Activated T-cell treated with anti-CD3 and anti-CD28 coated beads, Interleukin-2, amount 50 U/mL, for 48 hours (primary cell): ENCODE measurements at regions not wholly inside any gene's neighbourhood (a gene's known extent, or its start where the extent isn't known, plus 50 kb on each side); places are given as distances from the start of the nearest gene placed in this dataset.

Experiments
- DNase-seq, 2 experiments: peaks; one replicate each; pipeline ENCODE4 v3.0.0-alpha.2; 2020

DNA sequence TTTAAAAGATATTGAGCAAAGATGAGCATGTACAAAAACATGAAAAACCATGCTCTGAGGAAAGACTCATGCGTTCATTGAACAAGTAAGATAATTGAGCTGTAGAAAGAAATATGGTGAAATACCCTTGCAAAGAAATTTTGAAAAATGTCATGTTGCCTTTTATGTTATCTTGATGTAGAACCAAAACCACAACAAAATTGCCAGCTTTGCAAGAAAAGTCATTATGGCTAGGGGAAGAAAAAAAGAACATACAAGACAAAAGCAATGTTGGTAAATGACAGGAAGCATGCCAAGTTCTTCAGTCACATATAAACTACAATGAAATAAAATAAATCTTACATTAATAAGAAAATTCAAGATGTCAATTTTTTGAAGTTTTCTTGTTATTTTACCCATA, 368.0 kb downstream of the IRX1 start:
- DNase-seq: no peak

DNA sequence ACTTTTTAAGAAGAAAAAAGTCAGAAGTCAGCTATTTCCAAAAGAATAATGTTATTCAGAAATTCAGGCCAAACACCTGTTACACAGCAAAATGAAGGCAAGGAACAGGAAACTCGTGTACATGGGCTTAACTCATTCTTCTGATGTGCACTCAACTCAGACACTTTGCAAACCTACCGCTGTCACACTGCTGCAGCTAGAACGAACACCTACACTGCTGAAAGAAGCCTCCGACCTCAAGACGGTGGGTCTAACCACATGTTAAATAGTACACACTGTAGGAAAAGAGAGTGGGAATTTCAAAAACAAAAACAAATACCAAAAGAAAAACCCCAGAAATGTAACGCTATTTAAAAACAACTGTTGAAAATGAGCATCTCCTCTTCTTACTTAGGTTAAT, 384.5 kb downstream of the IRX1 start:
- DNase-seq: no peak

DNA sequence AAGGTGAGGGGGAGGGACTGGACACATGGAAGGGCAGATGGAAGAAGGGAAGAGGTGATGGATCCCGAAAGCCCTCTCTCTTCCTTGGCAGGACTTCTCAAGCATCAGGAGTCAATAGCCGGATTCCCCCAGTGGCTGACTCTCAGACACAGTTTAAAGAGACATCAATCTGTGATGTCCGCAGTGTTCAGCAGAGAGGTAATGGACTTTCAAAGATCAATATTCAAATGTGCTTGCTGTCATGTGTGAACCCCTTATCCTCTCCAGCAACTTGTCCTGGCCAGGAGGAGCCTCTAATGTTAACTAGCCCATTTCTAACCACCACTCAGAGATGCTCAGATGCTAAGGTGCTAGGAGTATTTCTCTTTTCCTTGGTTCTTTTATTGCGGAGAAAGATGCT, 392.2 kb downstream of the IRX1 start:
- DNase-seq: no peak

DNA sequence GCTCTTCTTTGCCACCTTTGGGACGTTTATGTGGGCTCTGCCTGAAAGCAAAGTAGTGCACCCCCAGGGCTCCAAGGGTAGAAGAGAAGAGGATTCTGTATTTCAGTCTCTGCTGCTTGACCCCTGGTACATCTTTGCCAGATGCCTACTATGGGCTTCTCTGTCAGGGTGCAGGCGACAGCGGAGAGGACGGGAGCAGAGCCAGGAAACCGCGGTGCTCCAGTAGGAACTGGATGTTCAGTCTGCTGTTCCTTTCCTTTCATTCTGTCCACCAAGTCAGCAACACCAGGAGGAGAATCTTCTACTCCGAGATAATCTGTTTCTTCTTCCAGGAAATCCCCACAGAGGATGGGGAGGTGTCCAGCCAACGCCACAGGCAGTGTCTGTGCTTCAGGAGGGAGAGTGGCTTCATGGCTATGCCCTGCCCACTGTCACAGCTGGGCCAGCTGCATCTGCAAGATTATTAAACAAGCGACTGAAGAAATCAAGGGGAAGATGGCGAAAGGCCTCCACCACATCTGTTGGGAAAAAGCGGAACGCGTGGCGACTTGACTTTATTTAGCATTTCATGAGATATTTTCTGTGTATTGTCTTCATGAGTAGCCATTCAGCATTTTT, 398.3 kb downstream of the IRX1 start:
- no peak for DNase-seq

DNA sequence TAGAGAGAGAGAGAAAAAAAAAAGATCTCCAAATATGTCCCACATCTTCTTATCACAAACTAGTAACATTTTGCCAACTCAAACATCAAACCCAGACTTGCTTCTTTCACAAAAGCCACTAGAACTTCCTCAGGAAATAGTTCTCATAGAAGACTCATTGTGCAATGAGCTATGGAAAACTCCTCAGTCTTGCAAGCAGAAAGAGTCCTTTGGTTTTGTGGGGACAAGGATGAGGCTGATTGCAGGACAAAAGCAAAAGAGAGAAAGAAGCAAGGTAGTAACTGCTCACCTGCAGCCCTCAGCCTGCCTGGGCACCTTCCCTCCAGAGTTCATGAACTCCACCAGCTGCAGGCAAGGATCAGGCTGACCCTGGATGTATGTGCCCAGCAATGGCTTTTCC, 399.0 kb downstream of the IRX1 start:
- no peak for DNase-seq

DNA sequence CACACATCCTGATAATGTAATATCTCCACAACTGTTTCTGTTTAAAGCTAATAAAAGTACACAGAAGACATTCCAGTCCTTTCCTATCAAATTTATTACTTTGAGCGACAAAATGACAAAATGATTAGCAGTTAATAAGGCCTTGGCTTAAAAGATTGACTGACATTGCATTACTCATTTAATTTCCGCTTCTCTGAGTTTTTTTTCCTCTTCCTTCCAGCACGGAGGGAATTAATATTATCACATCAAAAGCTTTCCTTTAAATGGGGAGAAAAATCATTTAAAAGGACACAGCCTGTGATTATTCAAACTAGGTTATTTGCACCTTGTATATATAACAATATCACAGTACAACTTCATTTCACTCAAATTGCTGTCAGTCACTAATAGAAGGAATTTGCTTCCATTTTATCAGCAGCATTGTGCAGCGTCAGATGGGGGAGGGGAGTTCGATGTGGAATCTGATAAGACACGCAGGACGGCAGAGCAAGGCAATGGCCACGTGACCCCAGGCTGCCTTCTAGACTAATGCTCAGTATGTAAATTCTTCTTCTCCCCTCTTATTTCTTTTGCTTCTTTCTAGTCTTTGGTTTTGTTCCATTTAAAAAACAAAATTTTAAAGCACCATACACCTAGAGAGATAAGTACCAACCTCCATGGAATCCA, 400.5 kb downstream of the IRX1 start:
- no peak for DNase-seq

DNA sequence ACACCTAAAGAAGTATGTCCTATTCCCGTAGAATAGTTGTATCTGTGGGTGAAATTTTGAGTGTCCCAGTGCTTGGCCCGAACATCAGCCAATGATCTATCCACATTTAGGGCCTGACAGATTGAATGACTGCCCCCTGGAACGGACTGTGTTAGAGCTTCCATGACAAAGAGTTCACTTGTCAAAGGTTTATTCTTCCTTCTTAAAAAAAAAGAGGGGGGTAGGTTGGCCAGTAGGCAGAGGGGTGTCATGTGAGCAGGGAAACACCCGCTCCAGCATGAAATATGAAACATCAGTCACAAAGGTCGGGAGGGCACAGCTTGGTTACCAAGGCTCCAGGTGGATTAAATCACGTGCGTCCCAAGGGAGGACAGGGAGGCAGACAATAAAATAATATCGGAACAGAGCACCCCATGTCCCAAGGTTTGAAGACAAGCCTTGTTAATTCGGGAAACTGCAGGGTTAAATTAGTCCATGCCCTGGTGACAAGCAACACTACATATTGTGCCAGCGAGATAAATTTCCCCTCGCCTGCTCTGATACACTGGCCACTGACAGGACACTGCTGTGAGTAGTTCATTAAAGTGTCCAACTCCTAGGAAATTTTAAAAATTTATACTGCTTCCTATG, 401.2 kb downstream of the IRX1 start:
- no peak for DNase-seq

DNA sequence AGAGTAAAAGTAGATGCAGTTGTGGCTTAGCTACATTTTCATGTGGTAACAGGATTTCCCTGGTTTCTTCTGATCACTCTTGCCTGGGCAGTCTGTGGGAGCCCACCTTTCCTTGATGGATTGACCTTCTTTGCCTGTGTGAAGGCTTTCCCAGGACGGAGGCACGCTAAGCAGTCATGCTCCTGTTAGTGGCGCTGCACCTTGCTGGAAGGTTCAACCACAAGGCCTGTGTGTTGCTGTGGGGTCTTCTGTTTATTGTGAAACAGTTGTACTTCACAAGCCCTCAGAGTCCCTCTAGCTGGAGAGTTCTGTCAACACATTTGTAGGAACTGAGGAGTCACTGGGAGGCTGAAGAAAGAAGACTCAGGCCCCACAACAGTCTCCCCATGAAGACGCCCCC, 402.0 kb downstream of the IRX1 start:
- DNase-seq: no peak

DNA sequence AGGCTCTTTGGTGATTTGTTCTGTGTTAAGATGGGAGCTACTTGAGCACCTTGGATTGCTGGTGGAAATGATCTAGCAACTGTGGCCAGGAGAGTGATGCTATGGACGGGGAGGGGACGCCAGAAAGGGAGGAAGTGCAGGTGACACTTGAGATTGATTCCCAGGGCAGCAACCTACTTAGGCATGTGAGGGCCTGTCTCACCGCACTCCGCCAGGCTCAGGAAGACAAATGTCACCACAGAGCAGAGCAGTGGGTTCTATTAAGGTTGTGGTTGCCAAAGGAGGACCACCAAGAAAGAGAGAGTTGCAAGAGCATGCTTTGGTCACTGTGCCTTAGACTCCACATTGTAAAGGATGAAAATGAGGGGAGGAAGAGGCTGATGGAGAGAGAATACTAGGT, 404.3 kb downstream of the IRX1 start:
- DNase-seq: no peak

DNA sequence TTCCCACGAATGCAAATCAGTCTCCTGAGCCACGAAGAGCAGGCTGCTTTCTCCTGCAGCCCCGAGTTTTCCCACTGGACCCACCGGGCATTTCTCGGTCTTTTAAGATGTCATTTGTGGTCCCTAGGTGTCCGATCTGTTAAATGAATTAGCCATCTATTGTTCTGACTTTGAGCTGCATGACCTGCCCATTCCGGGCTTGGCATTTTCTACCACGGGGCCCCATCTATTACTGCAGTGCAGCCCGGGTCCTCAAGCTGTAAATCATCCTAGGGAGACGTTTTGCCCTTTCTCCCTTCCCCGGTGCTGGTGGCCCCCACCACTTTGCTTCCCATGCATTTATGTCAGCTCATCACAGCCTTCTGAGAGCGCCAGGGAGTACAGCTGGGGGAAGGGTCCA, 405.4 kb downstream of the IRX1 start:
- no peak for DNase-seq

DNA sequence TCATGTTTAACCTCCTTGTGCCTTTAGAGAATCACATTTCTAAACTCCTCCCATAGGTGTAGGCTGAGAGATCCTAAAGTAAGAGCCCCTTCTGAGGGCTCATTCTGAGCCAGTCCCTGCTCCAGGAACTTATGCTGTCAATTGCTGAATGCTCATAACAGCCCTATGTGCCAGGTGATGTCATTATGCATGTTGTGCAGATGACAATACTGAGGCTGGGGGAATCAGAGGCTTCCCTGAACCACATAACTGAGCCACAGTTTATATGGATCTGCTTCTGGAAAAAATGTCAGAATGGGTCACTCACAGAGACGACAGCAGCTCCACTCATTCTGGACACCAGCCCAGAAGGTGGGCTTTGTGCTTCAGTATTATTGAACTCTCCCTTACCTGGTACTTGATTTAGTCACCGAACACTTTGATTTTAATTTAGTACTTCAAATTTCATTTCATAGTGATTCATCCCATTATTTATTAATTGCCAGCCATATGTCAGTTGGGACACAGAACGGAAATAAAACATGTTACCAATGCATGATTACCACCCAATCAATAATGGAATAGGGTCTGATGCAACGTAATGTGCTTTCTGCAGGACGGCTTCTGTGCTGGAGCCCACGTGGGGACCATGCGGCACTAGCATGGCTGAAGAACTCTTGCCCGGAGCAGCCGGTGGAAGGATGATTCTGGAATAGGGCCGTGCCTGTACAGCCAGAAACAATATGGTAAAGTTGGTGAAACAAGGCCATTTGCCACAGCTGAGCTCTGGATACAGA, 406.3 kb downstream of the IRX1 start:
- DNase-seq: no peak

DNA sequence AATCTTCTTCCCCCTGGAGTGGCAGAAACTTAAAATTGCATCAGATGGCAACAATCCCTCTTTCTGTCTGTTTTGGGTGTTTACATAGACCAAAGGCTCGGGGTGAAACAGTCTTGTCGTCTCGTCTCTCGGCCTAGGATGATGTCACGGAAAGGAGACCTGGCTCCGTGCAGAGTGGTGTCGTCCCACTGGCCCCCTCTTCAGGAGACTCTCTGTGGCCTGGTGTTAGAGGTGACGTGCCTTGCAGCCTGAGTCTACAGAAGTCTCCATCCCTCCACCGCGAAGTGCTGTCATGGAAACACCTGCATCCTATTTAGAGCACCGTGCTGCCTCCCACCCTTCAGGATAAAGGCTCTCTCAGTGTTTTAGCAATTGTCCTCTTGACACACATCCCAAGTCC, 409.7 kb downstream of the IRX1 start:
- DNase-seq: no peak

DNA sequence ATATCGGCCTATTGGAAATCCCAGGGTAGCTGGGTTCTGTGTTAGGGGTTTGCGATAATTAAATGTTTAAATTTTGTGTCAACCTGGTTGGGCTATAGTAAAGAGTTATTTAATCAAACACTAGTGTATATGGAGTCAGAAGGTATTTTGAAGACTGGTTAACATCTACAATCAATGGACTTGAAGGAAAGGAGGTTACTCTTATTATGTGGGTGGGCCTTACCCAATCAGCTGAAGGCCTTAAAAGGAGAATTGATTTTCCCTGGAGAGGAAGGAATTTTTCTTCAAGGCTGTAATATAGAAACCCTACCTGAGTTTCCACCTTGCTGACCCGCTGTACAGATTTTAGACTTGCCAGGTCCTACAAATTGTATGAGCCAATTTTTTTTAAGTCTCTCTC, 411.4 kb downstream of the IRX1 start:
- no peak for DNase-seq

DNA sequence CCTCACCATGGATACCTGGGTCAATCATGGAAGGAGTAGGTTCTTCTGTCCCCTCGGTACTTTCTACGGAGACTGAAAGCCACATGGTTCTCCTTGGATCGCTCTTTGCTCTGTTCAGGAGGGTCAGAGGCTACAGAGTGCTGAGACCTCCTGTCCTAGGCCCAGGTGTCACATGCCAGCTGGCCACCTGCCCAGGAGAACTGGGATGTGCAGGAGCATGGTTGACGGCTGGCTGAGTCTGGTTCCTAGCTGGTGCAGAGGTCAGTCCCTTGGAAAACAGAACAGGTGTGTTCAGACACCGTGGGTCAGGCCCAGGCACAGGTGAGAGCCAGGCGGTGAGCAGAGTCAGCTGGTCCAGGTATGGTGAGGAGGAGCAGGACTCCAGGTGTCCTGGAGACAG, 416.3 kb downstream of the IRX1 start:
- no peak for DNase-seq

DNA sequence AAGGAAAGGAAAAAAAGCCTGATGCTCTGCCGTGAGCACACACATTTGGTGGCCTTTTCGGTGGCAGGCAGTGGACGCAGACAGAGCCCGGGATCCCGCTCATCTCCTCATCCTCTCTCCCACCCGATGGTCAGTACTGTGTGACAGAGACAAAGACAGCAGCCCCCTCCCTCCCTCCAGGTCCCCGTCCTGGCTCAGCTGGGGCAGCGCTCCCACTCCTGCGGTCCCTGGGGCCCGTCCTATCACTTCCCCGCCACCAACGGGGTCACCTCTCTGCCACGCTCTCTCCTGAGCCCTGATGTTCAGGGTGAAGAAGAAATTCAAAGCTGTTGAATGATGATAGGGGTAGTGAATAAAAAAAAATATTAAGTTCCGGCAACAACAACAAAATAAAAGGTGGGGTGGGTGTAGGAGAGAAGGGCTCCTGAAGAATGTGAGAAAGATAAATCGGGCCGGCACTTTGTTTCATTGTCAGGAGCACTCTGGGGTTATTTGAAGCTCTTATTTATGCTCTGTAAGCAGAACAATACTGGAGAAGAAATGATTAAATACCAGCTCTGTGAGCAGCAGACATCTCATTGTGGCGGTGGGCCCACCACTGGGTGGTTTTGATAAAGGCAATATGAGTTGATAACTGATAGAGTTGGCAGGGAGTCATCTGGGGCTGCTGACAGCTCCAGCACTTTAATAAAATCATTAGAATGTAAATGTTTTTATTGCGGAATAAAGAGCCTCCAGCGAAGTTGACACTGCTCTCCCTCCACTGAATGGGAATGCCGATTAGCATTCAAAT, 417.7 kb downstream of the IRX1 start:
- no peak for DNase-seq

DNA sequence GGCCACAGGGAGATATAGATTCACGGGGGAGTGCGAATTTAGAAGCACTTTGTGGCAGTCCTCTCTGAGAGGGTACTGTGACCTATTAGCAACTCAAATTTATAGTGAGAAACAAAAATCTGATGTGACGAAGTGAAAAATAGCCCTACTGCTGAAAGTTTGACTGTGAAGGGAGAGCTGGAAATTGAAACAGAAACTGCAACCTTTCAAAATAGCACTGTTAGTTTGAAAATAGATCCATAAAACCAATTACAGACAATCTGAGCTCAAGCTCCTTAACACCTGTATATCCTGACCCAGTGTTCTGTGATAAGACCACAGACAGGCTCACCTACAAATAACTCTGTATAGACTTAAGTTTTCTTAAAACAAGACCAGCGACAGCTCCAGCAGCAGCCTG, 420.1 kb downstream of the IRX1 start:
- no peak for DNase-seq

DNA sequence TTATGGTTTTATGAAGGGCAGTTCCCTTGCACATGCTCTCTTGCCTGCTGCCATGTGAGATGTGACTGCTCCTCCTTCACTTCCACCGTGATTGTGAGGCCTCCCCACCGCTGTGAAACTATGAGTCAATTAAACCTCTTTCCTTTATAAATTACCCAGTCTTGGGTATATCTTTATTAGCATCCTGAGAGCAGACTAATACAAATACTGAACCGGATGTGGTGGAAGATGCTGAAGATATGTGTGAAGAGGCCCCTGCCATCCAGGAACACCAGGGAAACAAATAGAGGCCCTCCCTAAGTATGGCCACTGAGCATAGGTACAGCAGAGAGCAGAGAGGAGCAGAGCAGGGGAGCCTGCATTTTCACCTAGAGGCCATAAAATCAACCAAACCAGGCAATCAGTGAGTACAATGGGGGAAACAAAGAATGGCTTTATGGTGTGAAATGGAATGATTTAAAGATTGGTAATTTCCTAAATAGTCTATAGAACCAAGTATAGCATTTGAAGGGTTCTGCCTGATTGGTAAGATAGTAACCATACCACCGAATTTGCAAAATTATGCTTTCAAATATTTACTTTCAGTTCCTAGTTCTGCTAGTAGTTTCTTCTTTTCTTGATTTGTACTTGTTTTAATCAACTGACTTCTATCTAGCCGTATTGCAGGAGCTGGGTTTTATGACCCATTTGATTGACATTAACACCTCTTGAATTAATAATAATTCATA, 421.6 kb downstream of the IRX1 start:
- no peak for DNase-seq

DNA sequence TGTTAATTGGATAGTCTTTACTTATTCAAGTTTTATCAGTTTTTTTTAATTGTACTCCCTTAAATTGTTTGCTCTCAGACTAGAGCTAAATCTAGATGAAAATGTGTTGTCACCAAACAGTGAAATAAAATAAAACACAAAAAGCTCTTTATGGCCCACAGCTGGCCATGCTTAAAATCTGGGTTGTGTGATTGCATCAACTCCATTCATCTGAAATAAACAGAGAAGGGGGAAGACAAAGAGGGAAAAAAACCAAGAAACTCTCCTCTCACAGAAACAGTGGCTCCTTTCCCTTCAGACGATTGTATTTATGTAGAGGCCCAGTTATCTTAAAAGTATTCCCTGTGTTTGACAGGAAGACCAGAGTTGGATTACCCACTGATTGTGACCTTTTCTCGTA, 422.4 kb downstream of the IRX1 start:
- DNase-seq: no peak

DNA sequence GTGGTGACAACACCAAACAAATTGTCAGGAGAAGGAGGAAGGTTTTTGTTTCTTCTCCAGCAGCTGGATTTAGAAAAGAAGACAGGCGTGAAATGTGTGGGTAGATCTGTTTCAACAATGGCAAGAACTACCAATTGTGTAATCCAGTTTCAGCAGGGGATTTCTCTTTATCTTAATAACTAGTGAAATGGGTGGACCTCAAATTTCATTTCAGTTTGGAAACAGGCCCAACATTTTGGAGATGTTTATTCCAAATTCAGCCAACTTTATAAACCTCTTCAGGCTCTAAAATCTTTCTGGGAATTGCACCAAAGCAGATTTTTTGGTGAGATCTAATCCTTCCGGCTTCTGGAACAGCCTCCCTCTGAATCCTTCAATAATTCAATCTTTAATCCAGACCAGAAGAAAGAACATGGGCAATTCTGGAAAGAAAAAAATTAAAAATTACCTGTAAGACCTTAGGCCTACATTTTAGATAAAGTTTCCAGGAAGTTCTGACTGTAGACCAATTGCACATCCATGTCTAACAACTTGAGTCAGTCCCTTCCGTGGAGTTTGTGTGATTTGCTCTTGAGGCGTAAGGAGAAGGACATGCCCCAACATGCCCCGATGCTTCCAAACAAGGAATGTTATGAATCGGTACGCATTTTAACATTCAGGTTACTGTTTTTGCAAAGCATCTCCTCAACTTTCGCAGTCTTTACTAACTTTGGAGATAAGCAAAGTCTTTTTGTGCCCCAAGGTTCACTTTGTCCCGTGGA, 423.6 kb downstream of the IRX1 start:
- no peak for DNase-seq

DNA sequence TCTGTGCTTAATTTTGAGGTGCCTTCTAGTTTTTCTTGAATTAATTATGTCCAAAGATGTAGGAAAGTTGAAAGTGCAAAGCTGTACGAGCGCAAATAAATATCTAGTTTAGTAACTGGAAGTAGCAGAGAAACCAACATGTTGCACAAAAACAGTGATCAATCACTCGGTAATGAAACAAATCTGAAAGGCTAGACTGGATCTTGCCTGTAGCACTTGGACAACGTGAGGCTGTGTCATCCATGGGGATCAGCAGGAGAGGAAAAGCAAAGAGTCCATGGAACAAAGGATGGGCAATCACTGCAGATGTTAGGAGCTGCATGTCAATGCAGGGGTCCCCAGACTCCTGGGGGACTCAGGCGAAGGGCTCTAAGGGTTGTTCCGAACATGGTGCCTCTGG, 424.2 kb downstream of the IRX1 start:
- DNase-seq: no peak

DNA sequence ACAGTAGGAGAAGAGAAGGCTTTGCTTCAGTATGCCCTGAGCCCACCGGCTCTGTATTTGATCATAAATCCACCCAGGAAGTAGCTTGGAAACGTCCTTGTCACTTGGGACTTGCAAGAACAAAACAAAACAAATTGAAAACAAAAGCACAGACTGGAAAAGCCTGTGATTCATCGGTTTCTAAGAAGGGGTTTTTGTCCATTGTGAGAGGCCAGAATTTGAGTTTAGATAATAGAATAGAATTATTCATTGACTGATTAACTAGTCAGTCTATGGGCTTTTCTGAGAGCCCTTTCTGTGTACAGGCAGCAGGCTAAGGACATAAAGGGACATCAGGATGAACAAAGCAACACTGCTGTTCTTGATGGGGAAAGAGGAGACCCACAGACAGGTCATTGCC, 424.8 kb downstream of the IRX1 start:
- DNase-seq: no peak
